ENCODE measurements at regions not wholly inside any gene's neighbourhood (a gene's known extent, or its start where the extent isn't known, plus 50 kb on each side); places are given as distances from the start of the nearest gene placed in this dataset.

- no peak for TF ChIP-seq CTCF (IDR thresholded peaks at IDR 0.05 in 4 of 5, conservative IDR thresholded peaks at IDR 0.05 in 1 of 5)
- no peak for TF ChIP-seq POLR2A (IDR thresholded peaks at IDR 0.05)
These were observed 385.6 kb downstream of the NR2F2 start for GRCh38 chr15:96716075-96716474.

Data from gastrocnemius medialis (tissue), 4 donors.